HG02943 (cell line): ENCODE measurements at regions not wholly inside any gene's neighbourhood (a gene's known extent, or its start where the extent isn't known, plus 50 kb on each side); places are given as distances from the start of the nearest gene placed in this dataset.

ENCODE experiments used
- ATAC-seq: cut with Tn5 transposase; IDR thresholded peaks from one replicate; pipeline ENCODE4 v1.9.1; 2021; ENCODE audit warnings: mild to moderate bottlenecking, low read depth, moderate library complexity; ENCODE audit not compliant: unreplicated experiment

DNA sequence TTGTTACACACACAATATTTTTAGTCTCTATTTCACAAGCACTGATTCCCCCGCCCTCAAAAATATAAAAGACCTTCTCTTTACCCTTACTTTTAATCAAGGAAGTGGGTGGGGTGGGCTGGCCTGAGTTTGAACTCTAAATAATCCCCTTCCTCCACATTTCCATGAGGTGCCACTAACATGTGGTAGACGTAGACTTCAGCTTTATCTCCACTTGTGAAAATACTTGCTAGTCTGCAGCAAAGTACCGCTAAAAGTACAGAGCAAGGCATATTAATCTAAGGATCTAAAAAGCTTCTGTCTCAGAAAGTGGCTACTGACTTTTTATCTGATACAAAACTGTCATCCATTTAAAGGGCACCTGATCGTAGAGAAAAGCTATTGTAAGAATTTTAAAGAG lies 739.6 kb upstream of the SLC10A2 start:
- ATAC-seq: no peak

DNA sequence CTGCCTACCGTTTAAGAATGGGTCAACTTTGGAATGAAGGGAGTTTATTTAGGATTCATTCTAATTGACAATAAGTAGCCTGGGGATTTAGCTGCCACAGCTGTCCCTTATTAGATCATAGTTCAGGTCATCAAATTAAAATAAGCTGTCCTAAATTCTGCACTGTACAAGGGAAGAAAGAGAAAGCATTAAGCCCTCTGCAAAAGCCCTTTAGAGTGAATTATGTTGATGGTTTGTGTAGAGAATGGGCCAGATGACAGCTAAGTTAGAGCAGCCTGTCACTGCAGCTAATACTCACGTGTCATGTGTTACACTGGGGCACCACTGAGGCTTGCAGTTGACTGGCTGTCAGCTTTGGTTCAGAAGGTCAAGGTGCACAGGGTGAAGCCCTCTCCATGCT lies 737.1 kb upstream of the SLC10A2 start:
- no peak for ATAC-seq

DNA sequence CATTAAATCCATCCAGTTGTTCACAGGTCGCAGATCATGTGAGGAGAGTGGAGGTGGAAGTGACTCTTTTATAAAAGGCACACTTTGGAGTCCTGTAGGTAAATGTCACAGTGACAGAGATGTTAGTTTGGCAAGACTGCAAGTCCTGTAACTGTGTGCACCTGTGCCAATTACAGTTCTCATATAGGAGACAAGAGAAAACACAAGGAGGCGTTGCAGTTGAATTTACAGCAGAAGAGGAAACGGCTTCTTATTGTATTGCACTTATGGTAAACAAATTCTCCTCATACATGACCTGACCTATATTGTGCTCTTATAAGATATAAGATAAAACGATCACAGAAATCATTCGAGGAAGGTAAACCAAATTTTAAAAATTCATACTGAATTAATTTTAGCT lies 732.8 kb upstream of the SLC10A2 start:
- ATAC-seq: no peak

DNA sequence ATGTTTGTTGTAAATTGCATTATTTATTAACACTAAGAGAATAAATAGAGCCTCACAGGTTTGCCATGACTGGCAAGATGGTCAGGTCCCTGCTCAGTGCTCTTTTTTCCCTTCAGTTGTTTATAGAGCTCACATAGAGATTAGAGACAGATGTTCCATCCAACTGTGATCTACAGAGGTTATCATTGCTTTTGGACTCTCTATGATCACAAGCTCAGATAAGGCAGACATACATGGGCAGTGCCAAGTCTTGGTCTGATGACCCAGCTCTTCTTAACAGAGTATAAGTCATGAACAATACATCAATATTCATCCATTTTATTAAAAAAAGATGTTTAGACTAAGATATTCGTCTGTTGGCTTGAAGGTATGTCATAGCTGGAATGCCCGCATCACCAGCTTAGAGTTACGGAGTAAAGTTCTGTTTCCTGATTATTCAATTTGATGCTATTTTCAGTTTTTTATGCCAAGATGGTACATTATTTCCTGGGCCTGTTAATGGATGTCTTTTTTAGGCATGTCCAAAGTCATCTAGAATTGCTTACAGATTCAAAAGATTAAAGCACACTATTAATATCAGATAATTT lies 729.8 kb upstream of the SLC10A2 start:
- ATAC-seq: no peak

DNA sequence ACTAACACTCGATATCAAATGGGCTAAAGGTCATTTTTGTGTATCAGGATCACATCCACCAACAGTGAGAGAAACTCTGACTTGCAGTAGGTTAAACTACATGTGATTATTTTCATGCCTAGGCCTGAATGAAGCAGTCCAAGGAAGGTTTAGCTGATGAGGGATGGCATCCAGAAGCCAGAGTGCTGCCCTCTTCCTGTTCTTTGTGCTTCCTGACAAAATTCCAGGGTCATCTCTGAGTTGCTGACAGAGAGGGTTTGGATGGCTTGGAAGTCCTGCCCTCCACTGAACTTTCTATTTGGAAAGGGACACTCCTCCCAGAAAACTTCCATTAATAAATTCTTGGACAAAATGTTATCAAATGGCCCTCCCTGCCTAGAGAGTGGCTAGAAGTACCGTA lies 728.3 kb upstream of the SLC10A2 start:
- ATAC-seq: no peak

DNA sequence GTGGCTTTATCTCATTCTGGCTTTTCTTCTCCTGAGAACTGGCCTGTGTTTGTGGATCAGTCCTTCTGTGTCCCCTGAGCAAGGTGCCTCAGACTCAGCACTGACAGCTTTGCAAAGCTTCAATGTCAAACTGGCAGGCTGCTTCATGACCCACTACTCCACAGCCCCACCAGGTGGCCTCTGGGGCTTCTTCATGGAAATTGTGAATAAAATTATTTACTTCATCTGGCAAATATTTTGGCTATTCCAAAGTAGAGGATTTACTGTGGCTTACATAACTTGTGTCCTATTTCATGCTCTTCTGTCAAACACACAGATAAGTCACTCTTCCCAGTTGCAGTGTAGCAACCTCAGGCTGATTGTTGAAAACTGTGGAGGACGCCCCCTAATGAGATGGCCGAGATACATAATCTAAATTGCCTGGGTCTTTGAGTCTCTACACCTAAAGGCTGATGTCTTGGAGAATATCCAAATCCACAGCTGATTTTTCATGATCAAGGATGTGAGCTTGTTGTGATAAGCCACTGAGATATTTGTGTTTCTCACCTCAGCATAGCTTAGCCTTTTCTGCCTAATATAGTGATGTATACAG lies 721.9 kb upstream of the SLC10A2 start:
- no peak for ATAC-seq

DNA sequence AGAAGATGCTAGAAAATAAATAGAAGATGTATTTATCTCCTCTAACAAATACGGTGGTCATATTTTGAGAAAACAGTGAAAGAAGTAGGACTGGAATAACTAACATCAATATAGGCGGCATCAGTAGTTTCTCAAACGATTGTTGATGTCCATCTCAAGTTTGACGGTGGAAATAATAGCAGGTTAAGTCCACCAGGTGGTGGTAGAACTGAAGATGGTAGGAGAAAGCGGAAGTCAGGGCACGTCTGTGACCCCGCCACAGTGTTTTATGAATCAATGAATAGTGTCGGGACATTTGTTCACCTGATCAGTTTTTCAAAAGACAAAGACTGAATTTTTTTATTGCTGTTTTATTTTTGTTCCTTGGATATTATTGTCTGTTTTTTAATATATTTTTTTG lies 706.4 kb upstream of the SLC10A2 start:
- ATAC-seq: no peak

DNA sequence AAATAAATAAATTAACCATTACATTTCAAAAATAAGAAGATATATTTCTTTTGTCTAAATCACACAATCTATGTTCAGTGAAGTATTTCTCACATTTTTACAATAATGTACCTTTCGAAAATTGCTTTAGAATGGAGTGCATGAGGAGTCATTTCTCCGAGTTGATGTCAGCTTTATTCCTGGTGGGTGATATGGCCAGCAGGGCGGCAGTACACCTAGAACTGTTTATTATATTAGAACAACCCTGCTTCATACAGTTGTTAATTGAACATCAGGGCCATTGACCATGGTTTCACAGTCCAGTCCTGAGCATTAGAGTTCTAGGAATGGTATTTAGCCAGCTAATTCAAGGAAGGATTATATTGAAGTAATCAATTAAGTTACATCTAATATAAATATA lies 696.3 kb upstream of the SLC10A2 start:
- no peak for ATAC-seq

DNA sequence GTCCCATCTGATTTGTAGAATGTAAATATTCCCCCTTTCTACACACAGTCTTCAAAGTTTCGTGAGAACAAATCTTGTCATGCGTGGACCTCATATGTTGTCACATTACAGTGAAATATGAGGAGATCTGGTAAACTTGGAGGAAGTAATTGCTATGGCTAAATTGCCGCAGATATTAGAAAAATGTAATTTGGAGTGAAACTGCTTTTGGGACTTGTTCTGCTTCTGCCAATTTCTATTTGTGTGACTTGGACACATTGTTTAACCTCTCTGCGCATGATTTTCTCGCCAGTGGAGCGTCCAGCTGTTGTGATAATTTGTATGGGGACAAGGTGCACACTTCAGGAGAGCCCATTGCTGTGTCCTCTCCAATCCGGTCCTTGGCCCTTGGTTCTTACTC lies 693.1 kb upstream of the SLC10A2 start:
- ATAC-seq: no peak

DNA sequence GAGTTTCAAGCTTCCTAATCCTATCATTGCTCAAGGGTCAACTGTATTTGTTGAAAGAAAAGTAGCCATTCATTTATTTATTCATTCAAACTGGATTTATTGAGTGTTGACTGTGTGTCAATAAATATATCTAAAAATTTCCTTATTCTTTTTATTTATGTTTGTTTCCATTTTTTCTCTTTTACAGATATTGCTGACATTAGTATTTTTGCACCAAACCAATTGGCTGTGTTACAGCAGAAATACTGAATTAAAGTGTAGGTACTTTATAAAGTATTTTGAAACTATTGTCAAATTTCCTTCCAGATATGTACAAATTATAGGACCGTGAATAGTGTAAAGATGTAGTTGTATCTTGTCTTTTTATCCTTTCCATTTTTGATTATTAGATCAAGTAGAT lies 692.0 kb upstream of the SLC10A2 start:
- no peak for ATAC-seq

DNA sequence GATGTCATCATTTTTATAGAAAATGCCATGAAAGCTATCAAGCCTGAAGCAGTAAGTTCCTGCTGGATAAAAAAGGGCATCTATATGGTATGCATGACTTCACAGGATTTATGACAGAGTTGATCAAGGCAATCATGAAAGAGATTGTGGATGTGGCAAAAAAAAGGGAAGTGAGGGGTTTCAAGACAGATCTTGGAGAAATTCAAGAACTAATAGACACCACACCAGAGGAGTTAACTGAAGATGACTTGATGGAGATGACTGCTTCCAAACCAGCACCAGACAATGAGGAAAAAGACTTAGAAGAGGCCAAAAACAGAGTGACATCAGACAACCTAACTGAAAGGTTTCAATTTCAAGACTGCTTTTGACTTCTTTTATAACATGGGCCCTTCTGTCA lies 691.1 kb upstream of the SLC10A2 start:
- ATAC-seq: no peak

DNA sequence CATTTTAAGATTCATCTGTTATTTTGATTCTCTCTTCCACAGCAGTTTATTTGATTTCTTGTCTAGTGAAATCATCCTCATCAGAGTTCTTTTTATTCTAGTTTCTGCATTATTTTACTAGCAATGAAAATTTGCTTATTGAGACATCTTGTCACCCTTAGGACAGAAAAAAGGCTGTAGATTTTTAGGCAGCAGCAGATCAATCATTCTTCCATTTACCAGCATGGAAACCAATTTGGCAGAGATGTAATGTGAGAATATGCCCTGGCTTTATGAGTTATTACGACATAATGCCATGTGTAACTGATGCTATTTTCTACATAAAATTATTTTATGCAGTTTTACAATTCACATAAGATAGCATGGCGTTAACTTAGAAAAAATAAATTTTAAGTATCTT lies 688.6 kb upstream of the SLC10A2 start:
- no peak for ATAC-seq

DNA sequence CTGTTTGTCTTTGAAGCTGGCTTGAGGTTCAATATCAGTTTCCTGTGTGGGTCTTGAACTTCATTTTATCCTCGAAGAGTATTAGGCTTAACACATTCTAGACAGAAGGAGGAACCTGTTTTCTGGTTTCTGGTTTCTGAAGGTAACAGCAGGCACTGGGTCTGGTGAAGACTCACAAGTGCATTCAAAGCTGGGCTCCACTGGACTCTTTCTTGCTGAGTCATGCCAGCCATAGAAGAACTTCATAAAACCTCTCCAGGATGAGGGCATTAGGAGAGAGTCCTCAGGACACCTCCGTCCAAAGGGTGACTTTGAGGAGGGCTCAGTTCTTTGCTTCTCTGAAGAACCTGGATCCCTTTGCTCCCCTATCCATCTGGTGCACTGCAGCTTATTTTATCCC lies 668.6 kb upstream of the SLC10A2 start:
- no peak for ATAC-seq

DNA sequence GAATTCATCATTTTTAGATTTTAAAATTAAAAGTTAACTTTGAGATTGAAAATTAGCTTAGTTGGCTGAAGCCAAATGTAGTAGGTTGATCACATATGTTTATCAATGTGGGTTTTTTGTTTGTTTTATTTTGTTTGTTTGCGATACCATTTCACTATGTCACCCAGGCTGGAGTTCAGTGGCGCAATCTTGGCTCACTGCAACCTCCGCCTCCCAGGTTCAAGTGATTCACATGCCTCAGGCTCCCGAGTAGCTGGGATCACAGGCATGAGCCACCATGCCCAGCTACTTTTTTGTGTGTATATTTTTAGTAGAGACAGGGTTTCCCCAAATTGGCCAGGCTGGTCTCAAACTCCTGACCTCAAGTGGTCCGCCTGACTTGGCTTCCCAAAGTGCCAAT lies 665.7 kb upstream of the SLC10A2 start:
- no peak for ATAC-seq

DNA sequence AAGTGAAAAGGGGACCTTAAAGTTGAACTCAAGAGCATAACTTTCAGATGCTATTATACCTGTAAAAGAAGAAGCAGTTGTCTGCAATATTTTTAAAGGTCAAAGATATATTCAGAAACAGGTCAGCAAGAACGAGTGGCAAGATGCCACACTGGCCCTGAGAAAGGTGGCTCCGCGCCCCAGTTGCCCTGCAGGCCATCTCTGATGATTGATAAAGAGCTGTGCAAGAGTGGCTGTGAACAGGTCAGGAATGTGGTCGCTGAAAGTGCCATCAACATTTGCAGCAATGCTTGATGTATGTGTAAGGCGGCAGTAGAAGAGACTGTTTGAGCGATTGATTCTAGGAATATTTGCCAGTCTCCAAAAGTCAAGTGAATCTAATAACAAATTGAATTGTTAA lies 664.2 kb upstream of the SLC10A2 start:
- ATAC-seq: no peak

DNA sequence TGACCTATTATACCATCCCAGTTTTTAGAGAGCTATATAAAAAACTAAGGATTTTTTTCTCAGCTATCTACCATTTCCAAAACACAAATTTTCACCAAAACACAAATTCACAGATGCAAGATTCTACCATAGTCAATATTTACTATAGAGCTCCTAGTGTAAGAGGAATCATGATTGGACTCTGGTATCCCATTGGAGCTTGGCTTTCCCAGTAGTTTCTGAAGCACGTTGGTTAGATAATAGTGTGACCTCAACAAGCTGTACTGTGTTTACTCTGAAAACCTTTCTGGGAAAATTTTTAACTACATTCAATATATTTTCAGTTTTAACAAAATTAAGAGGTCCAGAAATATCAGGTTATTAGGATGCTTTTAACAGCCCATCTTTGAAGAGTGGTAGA lies 660.6 kb upstream of the SLC10A2 start:
- ATAC-seq: no peak

DNA sequence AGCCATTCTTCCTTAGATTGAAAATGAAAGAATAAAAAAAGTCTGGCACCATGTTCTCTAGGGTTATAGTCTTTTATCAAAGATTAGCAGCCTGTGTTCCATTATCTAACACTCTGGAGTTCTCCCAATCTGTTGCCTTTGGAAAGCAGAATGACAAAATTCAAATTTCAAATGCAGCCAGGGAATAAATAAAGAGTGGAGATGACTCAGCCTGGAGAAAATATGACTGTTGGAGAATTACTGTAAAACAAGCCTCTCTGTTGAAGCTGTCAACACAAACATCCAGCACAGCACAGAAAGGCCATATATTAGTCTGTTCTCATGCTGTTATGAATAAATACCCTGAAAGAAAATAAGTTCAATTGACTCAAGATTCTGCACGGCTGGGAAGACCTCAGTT lies 650.5 kb upstream of the SLC10A2 start:
- no peak for ATAC-seq

DNA sequence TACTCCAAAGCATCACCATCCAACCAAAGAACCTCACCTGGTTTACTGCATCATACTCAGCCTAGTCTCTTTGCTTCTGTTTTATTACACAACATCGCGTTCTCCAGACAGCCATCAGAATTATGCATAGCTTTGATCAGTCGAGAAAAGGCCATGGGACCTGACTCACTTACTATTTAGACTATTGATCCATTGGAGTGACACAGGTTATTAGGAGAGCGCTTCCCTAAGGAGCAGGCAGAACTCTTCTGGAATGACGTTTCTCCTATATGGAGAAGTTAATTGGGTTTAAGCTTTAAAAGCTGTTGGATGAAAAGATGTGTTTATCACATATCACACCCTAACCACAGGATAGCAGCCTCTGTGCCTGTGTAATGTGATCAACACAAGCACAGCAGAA lies 649.1 kb upstream of the SLC10A2 start:
- no peak for ATAC-seq

DNA sequence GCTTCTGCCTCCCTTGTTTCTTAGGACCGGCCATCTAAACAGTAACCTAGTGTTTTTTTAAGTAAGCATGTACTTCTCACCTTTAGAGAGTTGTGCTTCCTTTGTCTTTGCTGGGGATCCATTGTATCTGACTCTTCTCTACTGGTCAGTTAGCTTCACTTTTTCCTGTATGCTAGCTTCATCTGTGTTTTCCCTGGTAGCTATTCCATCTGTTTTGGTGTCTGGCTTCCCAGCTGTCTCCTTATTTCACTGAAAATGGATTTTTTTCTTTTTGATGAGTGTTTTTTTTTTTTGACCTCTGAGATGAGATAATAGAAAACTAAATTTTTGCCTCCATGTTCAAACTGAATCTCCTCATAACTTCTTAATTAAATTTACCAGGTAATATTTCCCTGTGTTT lies 637.0 kb upstream of the SLC10A2 start:
- ATAC-seq: no peak

DNA sequence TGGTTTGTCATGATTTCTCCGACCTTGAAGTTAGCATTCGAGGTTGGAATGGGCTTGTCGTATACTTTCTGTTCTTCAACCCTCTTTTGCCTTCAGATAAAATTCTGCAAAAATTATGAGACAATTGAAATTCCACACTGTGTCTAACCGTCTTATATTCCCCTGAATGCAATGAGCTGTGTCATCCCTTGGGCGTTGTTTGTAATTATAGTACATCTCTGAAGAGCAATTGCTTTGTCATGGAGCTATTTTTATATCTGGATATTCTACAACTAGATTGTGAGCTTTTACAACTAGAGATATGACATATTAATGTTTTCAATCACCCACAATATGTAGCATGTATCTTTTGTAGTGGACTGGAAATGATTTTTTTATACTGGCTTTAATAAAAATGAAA lies 631.8 kb upstream of the SLC10A2 start:
- ATAC-seq: no peak

DNA sequence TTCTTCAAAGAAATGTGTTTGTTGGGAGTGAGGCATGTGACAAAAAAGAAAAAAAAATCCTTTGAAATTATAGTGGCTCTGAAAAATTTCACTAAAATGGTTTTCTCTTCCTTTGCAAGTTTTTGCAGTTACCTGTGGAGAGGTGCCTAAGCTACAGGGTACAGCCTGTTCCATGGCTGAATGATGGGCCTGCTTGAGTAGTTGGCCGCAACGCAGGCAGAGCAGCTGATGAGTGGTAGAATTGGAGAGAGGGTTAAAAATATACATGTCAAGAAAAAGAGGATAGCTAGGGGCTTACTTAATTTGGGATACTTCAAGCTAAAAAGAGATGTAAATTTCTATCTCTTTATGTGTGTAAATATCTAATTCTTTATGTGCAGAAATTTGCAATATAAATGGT lies 629.1 kb upstream of the SLC10A2 start:
- ATAC-seq: no peak

DNA sequence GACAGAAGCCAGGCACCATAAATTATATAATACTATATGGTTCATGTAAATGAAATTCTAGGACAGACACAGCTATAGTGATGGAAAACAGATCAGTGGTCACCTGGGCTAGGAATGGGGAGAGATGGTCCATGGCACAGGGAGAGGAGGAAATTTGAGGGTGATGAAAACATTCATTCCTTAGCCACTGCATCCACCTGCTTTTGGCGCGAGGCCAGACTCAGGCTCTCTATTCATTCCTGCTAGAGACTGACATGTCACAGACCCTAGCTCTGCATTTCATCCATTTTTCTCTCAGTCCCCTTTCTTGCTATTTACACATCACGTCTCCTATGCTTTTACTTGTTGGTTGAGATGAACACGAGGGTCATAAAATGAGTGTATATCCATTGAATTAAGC lies 628.3 kb upstream of the SLC10A2 start:
- no peak for ATAC-seq

DNA sequence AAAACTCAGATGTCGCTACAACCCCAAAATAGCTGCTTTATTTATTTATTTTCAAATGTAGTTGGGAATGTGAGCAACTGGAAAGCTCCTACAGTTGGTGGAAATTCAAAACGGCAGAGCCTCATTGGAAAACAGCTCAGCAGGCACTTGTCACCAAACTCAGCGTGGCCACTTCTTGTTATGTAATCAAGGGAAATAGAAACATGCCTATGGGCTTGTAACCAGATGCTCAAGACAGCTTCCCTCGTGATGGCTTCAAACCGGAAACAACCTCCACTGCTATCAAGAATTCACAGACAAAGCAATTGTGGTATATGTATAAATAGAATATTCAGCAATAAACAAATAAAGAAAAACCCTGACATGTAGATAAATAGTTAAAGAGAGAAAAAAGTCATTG lies 627.8 kb upstream of the SLC10A2 start:
- no peak for ATAC-seq
